GM18873 (cell line): ENCODE measurements at regions not wholly inside any gene's neighbourhood (a gene's known extent, or its start where the extent isn't known, plus 50 kb on each side); places are given as distances from the start of the nearest gene placed in this dataset.
"Not testable (repeated sequence)": the region's sequence is repeated elsewhere in the genome, so short reads cannot be mapped to it uniquely, and the experiment has no call there.

Experiments used
- ATAC-seq: cut with Tn5 transposase; IDR thresholded peaks from one replicate; pipeline ENCODE4 v1.9.1; 2021; ENCODE audit warnings: mild to moderate bottlenecking, moderate library complexity, moderate number of reproducible peaks; ENCODE audit not compliant: unreplicated experiment, low FRiP score

DNA sequence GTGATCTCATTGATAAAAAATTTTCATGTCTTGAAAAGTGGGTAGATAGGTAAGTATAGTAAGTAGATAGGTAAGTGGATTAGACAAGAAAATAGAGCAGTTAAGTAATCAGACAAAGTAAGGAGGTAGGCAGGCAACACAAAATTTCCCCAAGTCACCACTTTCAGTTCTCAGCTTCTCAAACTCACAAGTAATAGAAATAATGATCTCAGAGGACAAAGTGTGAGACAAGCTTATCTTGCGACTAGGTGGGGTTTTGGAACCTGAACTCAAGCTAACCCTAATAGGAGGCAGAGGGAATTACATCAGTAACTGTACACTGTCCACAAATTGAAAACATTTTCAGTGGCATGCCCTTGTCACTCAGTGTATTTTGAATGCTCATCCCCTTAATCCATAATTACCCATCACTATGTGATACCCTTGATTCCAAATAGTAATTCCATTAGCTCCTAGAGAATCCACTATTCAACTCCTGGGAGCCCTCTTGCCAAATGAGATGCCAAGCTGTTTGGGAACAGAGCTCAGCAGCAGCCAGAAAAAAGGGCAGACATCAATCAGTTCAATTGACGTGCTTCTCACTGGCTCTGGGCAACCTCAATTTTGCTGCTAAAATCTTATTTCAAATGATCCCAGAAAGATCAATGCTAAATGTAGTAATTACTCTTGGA is 703.2 kb downstream of the XPNPEP1 start:
- ATAC-seq = no peak

- no peak for ATAC-seq
Measured at GRCh38 chr10:109218207-109218606, 705.1 kb downstream of the XPNPEP1 start.

DNA sequence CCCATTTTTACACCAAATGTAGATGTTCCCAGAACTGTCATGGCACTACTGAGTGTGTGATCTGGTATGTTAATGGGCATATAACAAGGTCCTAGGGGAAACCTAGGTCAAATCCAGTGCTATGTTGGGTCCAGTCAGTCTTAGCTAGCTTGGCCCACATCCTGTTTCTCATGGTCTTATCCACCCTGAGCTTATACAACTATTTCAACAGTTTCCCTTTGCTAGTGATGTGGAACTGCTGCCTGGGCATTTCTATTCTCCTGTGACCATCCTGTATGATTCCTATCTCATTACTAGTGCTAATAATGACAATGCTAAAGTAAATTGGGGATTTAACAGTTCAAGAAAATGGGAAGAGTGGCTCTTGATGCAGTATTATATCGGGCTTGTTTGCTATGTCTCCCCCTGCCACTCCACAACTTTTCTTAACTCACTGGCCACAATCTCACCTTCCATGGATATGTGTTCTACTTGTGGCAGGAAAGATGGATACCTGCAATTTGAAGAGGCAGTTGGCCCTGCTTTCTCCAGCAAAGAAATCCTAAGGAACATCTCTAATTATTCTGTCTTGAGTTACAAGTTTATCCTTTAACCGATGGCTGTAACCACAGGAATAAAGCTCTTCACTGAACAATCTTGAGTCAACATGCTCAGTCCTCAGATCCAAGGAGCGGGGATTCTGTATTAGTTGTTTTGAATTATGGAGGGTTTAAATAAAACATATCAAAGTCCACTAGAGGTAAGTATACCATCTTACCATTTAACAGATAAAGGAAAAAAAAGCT is 707.8 kb downstream of the XPNPEP1 start:
- ATAC-seq = no peak

DNA sequence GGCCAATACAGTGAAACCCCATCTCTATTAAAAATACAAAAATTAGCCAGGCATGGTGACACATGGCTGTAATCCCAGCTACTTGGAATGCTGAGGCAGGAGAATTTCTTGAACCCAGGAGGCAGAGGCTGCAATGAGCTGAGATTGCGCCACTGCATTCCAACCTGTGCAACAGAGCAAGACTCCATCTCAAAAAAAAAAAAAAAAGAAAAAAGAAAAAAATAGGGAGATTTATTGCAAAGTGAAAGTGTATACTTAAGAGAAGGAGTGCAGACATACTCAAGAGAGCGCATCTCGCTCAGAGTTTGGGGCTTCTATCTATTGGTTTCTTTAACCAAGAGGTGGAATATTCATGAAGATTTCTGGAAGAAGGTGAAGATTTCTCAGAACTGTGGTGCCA is 708.4 kb downstream of the XPNPEP1 start:
- ATAC-seq = not testable (repeated sequence)

GRCh38 chr10:109207361-109207760 is 716.0 kb downstream of the XPNPEP1 start:
- no peak for ATAC-seq

DNA sequence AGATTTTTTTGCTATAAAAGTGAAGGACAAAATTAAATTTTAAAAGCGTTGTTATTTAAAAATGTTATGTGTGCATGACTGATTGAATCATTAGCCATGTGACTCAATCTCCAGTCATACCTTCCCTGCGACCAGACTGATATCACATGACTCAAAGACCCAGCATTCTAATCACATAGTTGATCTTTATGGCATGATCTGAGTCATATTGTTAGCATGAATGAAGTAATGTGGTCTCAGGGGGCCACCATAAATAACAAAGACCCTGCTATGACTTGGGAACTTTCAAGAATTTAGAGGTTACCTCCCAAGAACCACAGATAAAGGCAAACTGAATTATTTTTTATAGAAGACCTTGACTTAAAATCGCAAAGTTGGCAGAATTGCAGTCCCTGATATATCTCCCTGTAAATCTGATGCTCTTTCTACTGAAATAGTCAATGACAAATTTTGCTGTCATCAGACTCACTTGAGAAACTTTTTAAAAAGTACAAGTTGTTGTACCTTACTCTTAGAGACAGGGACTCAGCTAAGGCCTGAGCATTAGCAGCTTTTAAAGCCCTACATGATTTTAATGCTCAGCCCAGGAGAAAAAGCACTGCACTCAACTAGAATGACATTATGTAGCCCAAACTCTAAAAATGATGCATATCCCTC is 717.3 kb downstream of the XPNPEP1 start:
- no peak for ATAC-seq

GRCh38 chr10:109203646-109204353 is 719.5 kb downstream of the XPNPEP1 start:
- ATAC-seq = no peak

- no peak for ATAC-seq
Measured at GRCh38 chr10:109202111-109202510, 721.2 kb downstream of the XPNPEP1 start.

- no peak for ATAC-seq
Measured at GRCh38 chr10:109200646-109201045, 722.7 kb downstream of the XPNPEP1 start.

GRCh38 chr10:109191823-109192222 is 731.5 kb downstream of the XPNPEP1 start:
- ATAC-seq = no peak

DNA sequence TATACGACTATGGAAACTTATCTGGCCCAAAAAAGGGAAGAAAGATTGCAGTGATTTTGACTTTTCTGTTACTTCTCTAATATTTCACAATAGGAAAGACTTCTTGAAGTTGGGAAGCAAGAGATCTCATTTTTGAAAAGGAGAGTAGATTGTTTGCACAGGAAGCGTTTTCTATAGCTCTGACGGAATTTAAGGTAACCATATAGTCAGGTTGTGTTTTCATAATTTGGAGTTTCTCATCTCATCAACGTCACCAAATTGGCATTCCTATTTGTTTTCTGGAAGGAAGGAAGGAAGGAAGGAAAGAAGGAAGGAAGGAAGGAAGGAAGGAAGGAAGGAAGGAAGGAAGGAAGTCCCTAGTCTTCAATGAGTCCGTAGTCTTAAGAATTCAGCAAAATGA is 732.0 kb downstream of the XPNPEP1 start:
- no peak for ATAC-seq

GRCh38 chr10:109187677-109188076 is 735.6 kb downstream of the XPNPEP1 start:
- ATAC-seq = no peak

DNA sequence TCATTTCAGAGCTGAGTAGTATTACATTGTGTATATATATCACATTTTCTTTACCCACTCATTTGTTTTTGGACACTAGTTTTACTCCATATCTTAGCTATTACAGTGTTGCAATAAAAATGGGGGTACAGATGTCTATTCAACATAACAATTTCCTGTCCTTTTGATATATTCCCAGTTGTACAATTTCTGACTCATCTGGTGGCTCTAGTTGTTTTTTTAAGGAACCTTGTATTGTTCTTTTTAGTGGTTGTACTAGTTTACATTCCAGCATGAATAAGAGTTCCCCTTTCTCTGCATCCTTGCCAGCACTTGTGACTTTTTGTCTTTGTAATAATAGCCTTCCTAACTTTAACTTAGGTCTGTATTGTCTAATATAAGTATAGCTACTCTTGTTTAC is 739.9 kb downstream of the XPNPEP1 start:
- no peak for ATAC-seq

- ATAC-seq = no peak
Measured at GRCh38 chr10:109178591-109178990, 744.7 kb downstream of the XPNPEP1 start.

DNA sequence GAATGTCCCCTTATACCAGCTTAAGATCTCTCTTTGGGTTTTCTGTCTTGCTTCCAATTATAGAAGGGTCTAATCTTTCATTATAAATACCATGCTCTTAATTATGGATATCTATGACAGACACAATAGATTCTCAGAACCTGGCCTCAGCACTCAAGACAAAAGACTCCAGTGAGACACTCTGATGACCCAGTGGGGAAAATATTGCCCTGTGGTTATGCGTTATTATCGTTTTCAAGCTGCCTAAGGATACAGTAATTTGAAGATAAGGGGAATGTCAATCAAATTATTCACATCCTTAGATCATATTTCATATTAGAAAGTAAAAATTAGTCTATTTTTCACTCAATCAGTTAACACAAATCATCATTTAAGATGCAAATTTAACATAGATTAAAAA is 748.8 kb downstream of the XPNPEP1 start:
- ATAC-seq = no peak

GRCh38 chr10:109173937-109174336 is 749.4 kb downstream of the XPNPEP1 start:
- ATAC-seq = no peak

DNA sequence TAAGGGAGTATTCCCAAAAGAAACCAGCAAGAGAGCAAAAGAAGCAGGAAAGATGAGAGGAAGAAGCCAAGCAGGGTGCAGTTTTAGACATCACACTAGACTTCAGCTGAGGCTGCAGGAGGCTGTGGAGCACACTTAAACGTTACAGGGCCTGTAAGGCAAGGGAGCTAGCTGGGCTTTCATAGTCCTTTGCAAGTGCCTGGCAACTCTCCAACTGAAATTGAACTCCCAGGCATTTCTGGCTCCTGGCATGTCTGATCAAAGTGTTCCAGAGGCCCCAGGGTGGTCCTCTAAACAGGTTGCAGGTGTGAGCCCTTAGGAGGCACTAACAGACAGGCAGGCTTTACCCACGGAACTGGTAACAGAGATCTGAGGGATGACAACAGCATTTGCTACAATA is 750.2 kb downstream of the XPNPEP1 start:
- no peak for ATAC-seq

DNA sequence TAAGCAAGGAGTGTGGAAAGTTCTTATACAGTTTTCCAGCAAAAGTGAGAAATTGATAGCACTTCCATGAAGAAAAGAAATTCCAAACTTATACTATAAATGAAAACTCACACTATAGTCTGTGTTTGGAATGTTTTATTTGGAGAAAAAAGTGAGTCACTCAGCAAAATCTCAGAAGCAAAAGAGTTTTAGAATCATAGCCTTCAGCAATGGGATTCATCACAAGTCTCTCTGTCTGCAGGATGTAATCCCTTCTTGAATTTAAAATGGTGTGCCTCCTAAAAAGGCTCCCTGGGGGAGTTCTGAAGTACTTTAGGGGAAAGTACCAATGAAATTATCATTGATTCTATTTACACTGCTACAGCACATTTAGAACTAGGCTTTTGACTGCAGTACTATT is 756.4 kb downstream of the XPNPEP1 start:
- ATAC-seq = no peak

GRCh38 chr10:109159351-109159750 is 764.0 kb downstream of the XPNPEP1 start:
- ATAC-seq = no peak

GRCh38 chr10:109156396-109156795 is 766.9 kb downstream of the XPNPEP1 start:
- no peak for ATAC-seq
